Endothelial cell of umbilical vein (primary cell): ENCODE measurements at regions not wholly inside any gene's neighbourhood (a gene's known extent, or its start where the extent isn't known, plus 50 kb on each side); places are given as distances from the start of the nearest gene placed in this dataset.

Experiments
- BruUV-seq: library from RNA; stranded (reverse); fragments of 400-500 nt; replicated peaks from 2 replicates; lab custom pipeline; 2021; lab: Mats Ljungman, UMichigan
- CTCF ChIA-PET: fragments of 300-600, 350-600 bp; sonication (Branson Sonifier 250); formaldehyde crosslinking; loops from one replicate; lab custom pipeline; 2021; ENCODE audit warnings: antibody characterized with exemption, inconsistent platforms; lab: Charles Lee
- POLR2A ChIA-PET: fragments of 300-600, 350-600 bp; sonication (Branson Sonifier 250); formaldehyde crosslinking; loops from one replicate; lab custom pipeline; 2021; ENCODE audit warnings: antibody characterized with exemption, inconsistent platforms; lab: Charles Lee
- DNase-seq: peaks from one replicate; pipeline ENCODE4 v3.0.0-alpha.2; 2011; ENCODE audit warnings: low read depth, low spot score
- FAIRE-seq: peaks from 2 replicates; lab custom pipeline; 2011; peaks lifted over from hg19 to GRCh38; lab: Jason Lieb, UNC
- H2AFZ ChIP-seq: 2 replicates; pipeline ENCODE4 v1.6.0; 2012; ENCODE audit warnings: low read depth, low read length, control low read depth, inconsistent platforms
- H3K27ac ChIP-seq: 2 replicates; pipeline ENCODE4 v1.5.1; 2011; ENCODE audit warnings: low read depth, mild to moderate bottlenecking, control low read depth, low read length, moderate library complexity; ENCODE audit not compliant: insufficient read depth
- H3K27me3 ChIP-seq, 2 experiments: 2 replicates each; pipeline versions ENCODE4 v1.6.0 to v1.6.1; 2011; ENCODE audit warnings: low read length in 2 of 2, mixed read lengths in 1 of 2; ENCODE audit not compliant: control insufficient read depth in 2 of 2, insufficient read depth in 2 of 2
- H3K36me3 ChIP-seq, 2 experiments: 2 replicates in 1 of 2; 3 replicates in 1 of 2; pipeline ENCODE4 v1.5.1; 2011; ENCODE audit warnings: low read length in 2 of 2, mild to moderate bottlenecking in 1 of 2, moderate library complexity in 1 of 2; ENCODE audit not compliant: control insufficient read depth in 2 of 2, insufficient read depth in 2 of 2; ENCODE audit errors: extremely low read depth in 1 of 2
- H3K4me1 ChIP-seq: 3 replicates; pipeline ENCODE4 v1.5.1; 2011; ENCODE audit warnings: mild to moderate bottlenecking, low read length; ENCODE audit not compliant: control insufficient read depth, insufficient read depth; ENCODE audit errors: extremely low read depth
- H3K4me2 ChIP-seq: 2 replicates; pipeline ENCODE4 v1.6.1; 2011; ENCODE audit warnings: low read length, control low read depth, mixed read lengths; ENCODE audit not compliant: insufficient read depth
- H3K4me3 ChIP-seq, 3 experiments: fragments of 200-600 bp in 1 of 3; sonication (generic), shearing (Covaris generic) in 1 of 3; replicated peaks in 1 of 3; 2 replicates each; pipeline ENCODE4 v1.5.1; 2011 to 2016; ENCODE audit warnings: control low read depth in 3 of 3, low read length in 3 of 3, mild to moderate bottlenecking in 2 of 3, inconsistent platforms in 1 of 3, low read depth in 1 of 3, moderate library complexity in 1 of 3; ENCODE audit not compliant: insufficient read depth in 1 of 3
- H3K79me2 ChIP-seq: 2 replicates; pipeline ENCODE4 v1.6.0; 2012; ENCODE audit warnings: low read length, inconsistent platforms; ENCODE audit not compliant: control insufficient read depth, insufficient read depth
- H3K9ac ChIP-seq: replicated peaks from 2 replicates; pipeline ENCODE3; 2011; ENCODE audit warnings: low read length, control low read depth; ENCODE audit not compliant: insufficient read depth; ENCODE audit errors: extremely low read depth
- H3K9me1 ChIP-seq: replicated peaks from 3 replicates; pipeline ENCODE4 v1.6.0; 2011; ENCODE audit warnings: mild to moderate bottlenecking, low read length; ENCODE audit not compliant: control insufficient read depth, insufficient read depth; ENCODE audit errors: extremely low read depth
- H3K9me3 ChIP-seq: replicated peaks from 2 replicates; pipeline ENCODE4 v1.5.1; 2012; ENCODE audit warnings: low read length, inconsistent platforms; ENCODE audit not compliant: control insufficient read depth, insufficient read depth
- H4K20me1 ChIP-seq: replicated peaks from 2 replicates; pipeline ENCODE3; 2011; ENCODE audit warnings: mild to moderate bottlenecking, low read length; ENCODE audit not compliant: control insufficient read depth, insufficient read depth; ENCODE audit errors: extremely low read depth
- CTCF ChIP-seq, 2 donors: IDR thresholded peaks; 1 replicate in 1 of 2; 2 replicates in 1 of 2; pipeline ENCODE4 v1.5.1; 2011; ENCODE audit warnings: low read length in 2 of 2, mild to moderate bottlenecking in 2 of 2, moderate library complexity in 2 of 2, control low read depth in 1 of 2, inconsistent platforms in 1 of 2, low read depth in 1 of 2; ENCODE audit not compliant: insufficient read depth in 1 of 2; ENCODE audit errors: extremely low read depth in 1 of 2
- EZH2 ChIP-seq: IDR thresholded peaks from 2 replicates; pipeline ENCODE4 v1.6.1; 2012; ENCODE audit warnings: borderline replicate concordance, low read depth, mild to moderate bottlenecking, moderate library complexity, low read length, inconsistent platforms; ENCODE audit not compliant: severe bottlenecking
- FOS ChIP-seq: IDR thresholded peaks from 2 replicates; pipeline ENCODE4 v1.6.1; 2011; ENCODE audit warnings: mild to moderate bottlenecking, low read length, moderate library complexity, borderline replicate concordance; ENCODE audit not compliant: insufficient read depth
- GATA2 ChIP-seq: IDR thresholded peaks from 2 replicates; pipeline ENCODE4 v1.7.0; 2011; ENCODE audit warnings: low read depth, mild to moderate bottlenecking, moderate library complexity, mixed read lengths, low read length; ENCODE audit not compliant: insufficient read length, insufficient read depth
- JUN ChIP-seq: IDR thresholded peaks from 2 replicates; pipeline ENCODE4 v1.6.1; 2011; ENCODE audit warnings: borderline replicate concordance, low read depth; ENCODE audit not compliant: insufficient read length, insufficient read depth
- MAX ChIP-seq: IDR thresholded peaks from 2 replicates; pipeline ENCODE4 v1.6.1; 2011; ENCODE audit not compliant: insufficient read depth, insufficient read length
- MYC ChIP-seq: IDR thresholded peaks from one replicate; pipeline ENCODE4 v1.6.1; 2011; ENCODE audit warnings: mild to moderate bottlenecking, low read depth, low read length
- dilution Hi-C: fragments of 300-500 bp; cut with MboI; formaldehyde crosslinking; loops from one replicate; pipeline ENCODE4 v1.15.0; 2019; ENCODE audit warnings: low sequenced_read_pairs; ENCODE audit not compliant: extremely low pct_ligation_motif_present
- intact Hi-C: fragments of 100-400 bp; cut with micrococcal nuclease; formaldehyde crosslinking; loops from one replicate; pipeline ENCODE4 v1.10.0; 2022

- DNase-seq (no peak), FAIRE-seq (no peak)
- no peaks in the 10 kb centered on the region for H3K27me3 ChIP-seq
- no peaks in the 10 kb centered on the region for H3K36me3 ChIP-seq
- H2AFZ ChIP-seq, result no peak overlapping the region
- no peaks in the 10 kb centered on the region for H4K20me1 ChIP-seq
- no peaks in the 10 kb centered on the region for H3K9me3 ChIP-seq
- H3K4me2 ChIP-seq, result no peak overlapping the region
- POLR2A ChIA-PET, result no interaction called here
- no peaks in the 10 kb centered on the region for H3K79me2 ChIP-seq
- dilution Hi-C loops (no loop called here), intact Hi-C loops (no loop called here)
- no TSS peak for BruUV-seq
- TF ChIP-seq EZH2 (no peak), GATA2 (no peak), MAX (no peak), MYC (no peak), CTCF (IDR thresholded peaks at IDR 0.05; ENCODE audit: extremely low read depth in 1 of 2, insufficient read depth in 1 of 2, low read depth in 1 of 2, low read length in 2 of 2) (no peak), FOS (no peak), JUN (no peak)
- no peak overlapping the region for H3K9ac ChIP-seq
- H3K4me1 ChIP-seq, result no peaks in the 10 kb centered on the region
- no peak overlapping the region for H3K27ac ChIP-seq
- CTCF ChIA-PET, result no interaction called here
- no peaks in the 10 kb centered on the region for H3K9me1 ChIP-seq
- no peak overlapping the region for H3K4me3 ChIP-seq
These were observed 654.2 kb upstream of the PKDCC start for GRCh38 chr2:41393621-41394020.
